Caco-2 (cell line): ENCODE measurements at regions not wholly inside any gene's neighbourhood (a gene's known extent, or its start where the extent isn't known, plus 50 kb on each side); places are given as distances from the start of the nearest gene placed in this dataset.

Experiments used
- BruUV-seq: library from RNA; stranded (reverse); fragments of 400-500 nt; replicated peaks from 2 replicates; lab custom pipeline; 2021; lab: Mats Ljungman, UMichigan
- CTCF ChIA-PET: fragments of 300-600 bp; sonication (Branson Sonifier 250); formaldehyde crosslinking; loops from one replicate; lab custom pipeline; 2022; ENCODE audit warnings: antibody characterized with exemption; lab: Charles Lee
- POLR2A ChIA-PET: fragments of 300-600 bp; sonication (Branson Sonifier 250); formaldehyde crosslinking; loops from one replicate; lab custom pipeline; 2022; ENCODE audit warnings: antibody characterized with exemption; lab: Charles Lee
- DNase-seq, 2 experiments: peaks; one replicate each; pipeline versions ENCODE4 v3.0.0 to v3.0.0-alpha.2; 2020 to 2022
- H3K27me3 ChIP-seq: replicated peaks from 2 replicates; pipeline ENCODE4 v1.6.0; 2011; ENCODE audit warnings: low read length; ENCODE audit not compliant: control insufficient read depth, insufficient read depth
- H3K36me3 ChIP-seq: 2 replicates; pipeline ENCODE4 v1.5.1; 2011; ENCODE audit warnings: low read length; ENCODE audit not compliant: control insufficient read depth, insufficient read depth
- H3K4me1 ChIP-seq: fragments of 250-450 bp; sonication (Bioruptor Pico); 2 replicates; pipeline ENCODE4 v1.5.1; 2020; ENCODE audit warnings: mild to moderate bottlenecking
- H3K4me3 ChIP-seq: 2 replicates; pipeline ENCODE4 v1.5.1; 2011; ENCODE audit warnings: low read depth, mild to moderate bottlenecking, control low read depth, low read length
- H3K9me3 ChIP-seq: fragments of 250-450 bp; sonication (Bioruptor Pico); 2 replicates; pipeline ENCODE4 v1.5.1; 2020; ENCODE audit warnings: mild to moderate bottlenecking, moderate library complexity
- H3K27ac Mint-ChIP-seq: one replicate; pipeline ENCODE4 v1.8.0; 2022; ENCODE audit warnings: mixed read lengths; ENCODE audit not compliant: unreplicated experiment
- H3K27me3 Mint-ChIP-seq: one replicate; pipeline ENCODE4 v1.8.0; 2022; ENCODE audit warnings: mixed read lengths; ENCODE audit not compliant: insufficient read depth, unreplicated experiment
- H3K36me3 Mint-ChIP-seq: one replicate; pipeline ENCODE4 v1.8.0; 2022; ENCODE audit warnings: mild to moderate bottlenecking, mixed read lengths; ENCODE audit not compliant: insufficient read depth, unreplicated experiment
- H3K4me1 Mint-ChIP-seq: one replicate; pipeline ENCODE4 v1.8.0; 2022; ENCODE audit warnings: low read depth, mixed read lengths; ENCODE audit not compliant: unreplicated experiment
- H3K4me3 Mint-ChIP-seq: one replicate; pipeline ENCODE4 v1.8.0; 2022; ENCODE audit warnings: mild to moderate bottlenecking, moderate library complexity, mixed read lengths; ENCODE audit not compliant: unreplicated experiment
- H3K9me3 Mint-ChIP-seq: one replicate; pipeline ENCODE4 v1.8.0; 2022; ENCODE audit warnings: mixed read lengths; ENCODE audit not compliant: unreplicated experiment
- CTCF ChIP-seq, 2 experiments: fragments of 200-600 bp in 1 of 2; IDR thresholded peaks; 1 replicate in 1 of 2; 2 replicates in 1 of 2; pipeline versions ENCODE4 v1.5.1 to v1.8.0; 2011 to 2022; ENCODE audit warnings: antibody characterized with exemption in 1 of 2, control low read depth in 1 of 2, inconsistent platforms in 1 of 2, low read depth in 1 of 2, low read length in 1 of 2, mild to moderate bottlenecking in 1 of 2, moderate library complexity in 1 of 2; ENCODE audit not compliant: insufficient read depth in 1 of 2, severe bottlenecking in 1 of 2, unreplicated experiment in 1 of 2
- intact Hi-C: fragments of 100-400 bp; cut with micrococcal nuclease; formaldehyde crosslinking; loops from one replicate; pipeline ENCODE4 v1.10.0; 2022; ENCODE audit not compliant: unreplicated experiment

GRCh38 chr12:84421103-84421502 lies 491.5 kb downstream of the SLC6A15 start:
- Histone ChIP-seq H3K4me3 (no peak overlapping the region), H3K36me3 (no peaks in the 10 kb centered on the region), H3K27me3 (no peaks in the 10 kb centered on the region), H3K4me1 (no peaks in the 10 kb centered on the region), H3K9me3 (no peaks in the 10 kb centered on the region)
- BruUV-seq = no TSS peak
- POLR2A ChIA-PET = no interaction called here
- TF ChIP-seq CTCF (IDR thresholded peaks at IDR 0.05; ENCODE audit: insufficient read depth in 1 of 2, low read depth in 1 of 2, low read length in 1 of 2, severe bottlenecking in 1 of 2, unreplicated experiment in 1 of 2) = no peak
- Mint-ChIP-seq H3K4me3 (no peak overlapping the region), H3K9me3 (no peaks in the 10 kb centered on the region), H3K36me3 (no peaks in the 10 kb centered on the region), H3K27ac (no peak overlapping the region), H3K27me3 (no peaks in the 10 kb centered on the region), H3K4me1 (no peaks in the 10 kb centered on the region)
- CTCF ChIA-PET = no interaction called here
- no peak for DNase-seq
- intact Hi-C loops = no loop called here

GRCh38 chr12:84416626-84417025 lies 496.0 kb downstream of the SLC6A15 start:
- Histone ChIP-seq H3K4me1 (no peaks in the 10 kb centered on the region), H3K9me3 (no peaks in the 10 kb centered on the region), H3K36me3 (no peaks in the 10 kb centered on the region), H3K27me3 (no peaks in the 10 kb centered on the region), H3K4me3 (no peak overlapping the region)
- no peaks in the 10 kb centered on the region for H3K27me3 Mint-ChIP-seq
- ChIA-PET CTCF (no interaction called here), POLR2A (no interaction called here)
- intact Hi-C loops = no loop called here
- no peak for TF ChIP-seq CTCF (IDR thresholded peaks at IDR 0.05; ENCODE audit: insufficient read depth in 1 of 2, low read depth in 1 of 2, low read length in 1 of 2, severe bottlenecking in 1 of 2, unreplicated experiment in 1 of 2)
- no peak overlapping the region for H3K4me3 Mint-ChIP-seq
- no peaks in the 10 kb centered on the region for H3K36me3 Mint-ChIP-seq
- H3K27ac Mint-ChIP-seq = no peak overlapping the region
- H3K4me1 Mint-ChIP-seq = no peaks in the 10 kb centered on the region
- no peaks in the 10 kb centered on the region for H3K9me3 Mint-ChIP-seq
- DNase-seq = no peak
- no TSS peak for BruUV-seq

- H3K36me3 ChIP-seq = no peaks in the 10 kb centered on the region
- Mint-ChIP-seq H3K27ac (no peak overlapping the region), H3K4me1 (no peaks in the 10 kb centered on the region), H3K27me3 (no peaks in the 10 kb centered on the region), H3K36me3 (no peaks in the 10 kb centered on the region), H3K9me3 (no peaks in the 10 kb centered on the region), H3K4me3 (no peak overlapping the region)
- H3K9me3 ChIP-seq = no peaks in the 10 kb centered on the region
- DNase-seq = no peak
- H3K27me3 ChIP-seq = no peaks in the 10 kb centered on the region
- no peaks in the 10 kb centered on the region for H3K4me1 ChIP-seq
- no TSS peak for BruUV-seq
- ChIA-PET CTCF (no interaction called here), POLR2A (no interaction called here)
- H3K4me3 ChIP-seq = no peak overlapping the region
- intact Hi-C loops = no loop called here
- TF ChIP-seq CTCF (IDR thresholded peaks at IDR 0.05; ENCODE audit: insufficient read depth in 1 of 2, low read depth in 1 of 2, low read length in 1 of 2, severe bottlenecking in 1 of 2, unreplicated experiment in 1 of 2) = no peak
Observed at GRCh38 chr12:84415946-84416345, 496.7 kb downstream of the SLC6A15 start.
